ENCODE measurements at regions not wholly inside any gene's neighbourhood (a gene's known extent, or its start where the extent isn't known, plus 50 kb on each side); places are given as distances from the start of the nearest gene placed in this dataset.

DNA sequence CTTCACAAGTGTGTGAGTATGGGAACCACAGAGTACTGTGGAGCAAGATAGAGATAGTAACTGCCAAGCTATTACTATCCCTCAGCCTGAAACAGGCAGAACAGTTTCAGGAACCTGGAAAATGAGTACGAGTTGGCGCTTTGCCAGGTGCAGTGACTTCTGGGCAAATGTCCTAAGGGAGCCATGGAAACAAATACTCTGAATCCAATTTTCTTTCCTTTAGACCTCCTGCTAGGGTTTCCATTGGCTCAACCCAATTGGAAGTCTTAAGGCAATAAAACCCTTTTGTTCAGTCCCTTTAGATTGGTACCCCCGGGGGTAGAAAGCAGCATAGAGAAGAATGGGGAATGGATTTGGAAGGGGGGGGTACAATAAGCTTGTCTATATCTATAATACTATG lies 205.0 kb upstream of the EPHA7 start:
- DNase-seq, result no peak
- Histone ChIP-seq H3K4me3 (no peak overlapping the region), H3K9me3 (no peaks in the 10 kb centered on the region), H3K27ac (no peak overlapping the region), H3K27me3 (ENCODE audit: insufficient read depth in 3 of 3, low read length in 2 of 3) (no peaks in the 10 kb centered on the region), H3K36me3 (ENCODE audit: insufficient read depth in 1 of 2, low read depth in 1 of 2) (no peaks in the 10 kb centered on the region), H3K4me1 (no peaks in the 10 kb centered on the region)
- 41 to 54% (median 50%) methylated on average over 3 of the region's 3 CpGs for whole genome bisulfite sequencing, 3 donors
- TF ChIP-seq, protein P1, sequence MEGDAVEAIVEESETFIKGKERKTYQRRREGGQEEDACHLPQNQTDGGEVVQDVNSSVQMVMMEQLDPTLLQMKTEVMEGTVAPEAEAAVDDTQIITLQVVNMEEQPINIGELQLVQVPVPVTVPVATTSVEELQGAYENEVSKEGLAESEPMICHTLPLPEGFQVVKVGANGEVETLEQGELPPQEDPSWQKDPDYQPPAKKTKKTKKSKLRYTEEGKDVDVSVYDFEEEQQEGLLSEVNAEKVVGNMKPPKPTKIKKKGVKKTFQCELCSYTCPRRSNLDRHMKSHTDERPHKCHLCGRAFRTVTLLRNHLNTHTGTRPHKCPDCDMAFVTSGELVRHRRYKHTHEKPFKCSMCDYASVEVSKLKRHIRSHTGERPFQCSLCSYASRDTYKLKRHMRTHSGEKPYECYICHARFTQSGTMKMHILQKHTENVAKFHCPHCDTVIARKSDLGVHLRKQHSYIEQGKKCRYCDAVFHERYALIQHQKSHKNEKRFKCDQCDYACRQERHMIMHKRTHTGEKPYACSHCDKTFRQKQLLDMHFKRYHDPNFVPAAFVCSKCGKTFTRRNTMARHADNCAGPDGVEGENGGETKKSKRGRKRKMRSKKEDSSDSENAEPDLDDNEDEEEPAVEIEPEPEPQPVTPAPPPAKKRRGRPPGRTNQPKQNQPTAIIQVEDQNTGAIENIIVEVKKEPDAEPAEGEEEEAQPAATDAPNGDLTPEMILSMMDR (IDR thresholded peaks at IDR 0.05), result no peak
- intact Hi-C loops (cut with DNase I), result no loop called here
- no peak for ATAC-seq

DNA sequence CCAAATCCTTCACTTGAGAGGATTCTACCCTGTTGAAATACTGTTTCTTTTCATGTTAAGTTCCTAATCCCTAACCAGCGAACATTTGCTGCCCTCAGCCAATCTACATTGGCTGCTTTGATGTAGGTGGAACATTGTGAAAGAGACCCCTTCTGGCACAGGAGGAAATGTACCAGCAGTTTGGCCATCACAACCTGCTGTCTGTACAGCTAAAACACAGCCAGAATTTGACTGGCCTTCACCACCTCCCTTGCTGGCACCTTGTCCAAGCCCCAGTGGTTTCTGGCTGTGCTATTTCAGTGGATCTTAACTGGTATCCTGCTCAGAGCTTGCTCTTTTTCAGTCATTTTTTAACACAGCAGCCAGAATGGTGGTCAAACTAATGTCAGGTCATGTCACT lies 202.1 kb upstream of the EPHA7 start:
- ATAC-seq, result no peak

DNA sequence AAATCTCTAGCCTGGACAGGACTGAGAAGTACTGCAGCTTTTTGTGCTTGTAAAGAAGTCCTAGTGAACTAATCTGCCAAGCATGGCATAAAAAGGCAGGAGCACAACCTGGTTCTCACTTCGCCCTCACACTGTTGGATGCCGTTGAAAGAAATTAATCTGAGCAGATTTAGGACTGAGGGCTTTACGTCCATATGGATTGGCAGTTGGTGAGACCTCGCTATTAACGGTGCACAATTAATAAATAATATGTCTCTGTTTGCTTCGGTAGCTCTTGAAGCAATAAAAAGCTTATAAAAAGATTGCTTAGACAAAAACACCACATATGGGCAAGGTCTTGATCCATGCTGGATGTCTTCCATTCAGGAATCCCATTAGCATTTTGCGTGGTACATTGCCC lies 185.6 kb upstream of the EPHA7 start:
- 66 to 79% (median 70%) methylated on average over 7 of the region's 7 CpGs for WGBS, 3 donors
- no peak for ATAC-seq
- TF ChIP-seq, protein P1 (IDR thresholded peaks at IDR 0.05), result no peak
- DNase-seq, result no peak
- intact Hi-C loops (cut with DNase I), result no loop called here
- Histone ChIP-seq H3K36me3 (ENCODE audit: insufficient read depth in 1 of 2, low read depth in 1 of 2) (no peaks in the 10 kb centered on the region), H3K4me3 (no peak overlapping the region), H3K9me3 (no peaks in the 10 kb centered on the region), H3K4me1 (no peaks in the 10 kb centered on the region), H3K27me3 (ENCODE audit: insufficient read depth in 3 of 3, low read length in 2 of 3) (no peaks in the 10 kb centered on the region), H3K27ac (no peak overlapping the region)

More for the DNA sequence above, 202.1 kb upstream of the EPHA7 start:
- intact Hi-C loops (cut with DNase I), result no loop called here
- WGBS, 3 donors, result 22 to 36% (median 33%) methylated on average over 1 of the region's 1 CpG
- no peak overlapping the region for H3K4me3 ChIP-seq
- no peaks in the 10 kb centered on the region for H3K36me3 ChIP-seq (ENCODE audit: insufficient read depth in 1 of 2, low read depth in 1 of 2)
- no peaks in the 10 kb centered on the region for H3K27me3 ChIP-seq (ENCODE audit: insufficient read depth in 3 of 3, low read length in 2 of 3)
- no peaks in the 10 kb centered on the region for H3K9me3 ChIP-seq
- no peaks in the 10 kb centered on the region for H3K4me1 ChIP-seq
- TF ChIP-seq, protein P1 (IDR thresholded peaks at IDR 0.05), result no peak
- DNase-seq, result no peak
- H3K27ac ChIP-seq, result no peak overlapping the region

DNA sequence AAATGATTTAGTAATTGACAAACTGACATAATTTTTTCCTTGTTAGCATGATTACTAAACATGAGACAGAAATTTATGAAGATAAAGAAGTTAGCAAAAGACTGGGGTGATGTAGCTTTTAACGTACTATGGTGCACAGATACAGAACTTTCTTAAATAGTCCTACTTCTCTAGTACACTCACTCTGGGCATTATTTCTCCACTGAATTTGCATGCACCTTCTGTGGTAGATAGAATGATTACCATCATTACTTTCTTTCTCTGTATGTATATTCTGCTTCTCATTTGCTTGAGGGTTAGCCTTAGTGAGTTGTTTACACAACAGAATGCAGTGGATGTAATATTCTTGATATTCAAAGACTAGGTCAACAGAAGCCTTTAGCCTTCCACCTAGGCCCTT lies 173.1 kb upstream of the EPHA7 start:
- ATAC-seq, result no peak
- TF ChIP-seq, protein P1 (IDR thresholded peaks at IDR 0.05), result no peak
- Histone ChIP-seq H3K4me1 (no peaks in the 10 kb centered on the region), H3K27ac (no peak overlapping the region), H3K9me3 (no peaks in the 10 kb centered on the region), H3K36me3 (ENCODE audit: insufficient read depth in 1 of 2, low read depth in 1 of 2) (no peaks in the 10 kb centered on the region), H3K4me3 (no peak overlapping the region), H3K27me3 (ENCODE audit: insufficient read depth in 3 of 3, low read length in 2 of 3) (no peaks in the 10 kb centered on the region)
- DNase-seq, result no peak
- 88 to 96% (median 94%) methylated on average over 1 of the region's 1 CpG for WGBS, 3 donors
- intact Hi-C loops (cut with DNase I), result no loop called here

DNA sequence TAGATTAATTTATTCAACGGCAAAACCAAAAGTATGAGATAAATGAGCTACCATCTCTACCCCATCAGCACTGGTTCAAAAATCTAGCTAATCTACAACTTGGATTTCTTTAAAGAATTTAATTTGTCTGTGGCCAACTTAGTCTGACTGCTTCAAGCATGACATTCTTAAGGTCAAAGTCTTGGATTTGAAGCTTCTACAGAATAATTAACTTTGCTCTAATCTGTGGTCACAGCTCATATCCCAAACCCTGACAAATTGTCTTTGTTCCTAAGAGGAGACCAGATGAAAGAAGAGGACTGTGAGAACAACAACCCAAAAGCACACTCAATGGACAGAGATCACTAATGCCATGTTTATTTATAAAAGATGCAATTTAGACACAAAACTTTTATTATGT lies 166.9 kb upstream of the EPHA7 start:
- Histone ChIP-seq H3K27ac (no peak overlapping the region), H3K9me3 (no peaks in the 10 kb centered on the region), H3K4me1 (no peaks in the 10 kb centered on the region), H3K27me3 (ENCODE audit: insufficient read depth in 3 of 3, low read length in 2 of 3) (no peaks in the 10 kb centered on the region), H3K36me3 (ENCODE audit: insufficient read depth in 1 of 2, low read depth in 1 of 2) (no peaks in the 10 kb centered on the region), H3K4me3 (no peak overlapping the region)
- no peak for DNase-seq
- intact Hi-C loops (cut with DNase I), result no loop called here
- ATAC-seq, result no peak
- WGBS, 3 donors, result 78 to 84% (median 81%) methylated on average over 1 of the region's 1 CpG
- TF ChIP-seq, protein P1 (IDR thresholded peaks at IDR 0.05), result no peak

Measured in psoas muscle (tissue), 7 donors.